GM18499 (cell line): ENCODE measurements at regions not wholly inside any gene's neighbourhood (a gene's known extent, or its start where the extent isn't known, plus 50 kb on each side); places are given as distances from the start of the nearest gene placed in this dataset.
"Not testable (repeated sequence)": the region's sequence is repeated elsewhere in the genome, so short reads cannot be mapped to it uniquely, and the experiment has no call there.

Source experiments
- ATAC-seq: cut with Tn5 transposase; IDR thresholded peaks from one replicate; pipeline ENCODE4 v1.9.1; 2021; ENCODE audit warnings: moderate number of reproducible peaks; ENCODE audit not compliant: insufficient read depth, unreplicated experiment

DNA sequence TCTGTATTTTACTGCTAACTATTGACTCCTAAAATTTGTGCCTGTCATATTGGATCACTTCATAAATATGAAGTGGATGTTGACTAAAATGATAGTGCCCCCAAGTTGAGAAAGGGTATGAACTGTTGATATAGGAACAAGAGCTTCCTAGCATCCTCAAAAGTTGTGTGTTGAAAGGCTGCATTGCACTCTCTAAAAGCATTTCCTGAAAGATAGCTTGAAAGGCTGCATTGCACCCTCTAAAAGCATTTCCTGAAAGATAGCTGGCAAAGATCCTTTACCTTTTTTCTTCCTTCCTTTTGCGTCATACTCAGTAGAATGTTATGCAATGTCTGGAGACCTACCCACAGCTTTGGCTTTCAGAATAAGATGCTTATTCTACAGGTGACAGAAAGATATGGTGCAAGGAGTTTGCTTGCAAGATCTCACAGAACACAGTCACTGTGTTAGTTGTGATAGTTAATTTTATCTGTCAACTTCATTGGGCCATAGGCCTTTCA lies 274.6 kb upstream of the GALNTL6 start:
- ATAC-seq: no peak

DNA sequence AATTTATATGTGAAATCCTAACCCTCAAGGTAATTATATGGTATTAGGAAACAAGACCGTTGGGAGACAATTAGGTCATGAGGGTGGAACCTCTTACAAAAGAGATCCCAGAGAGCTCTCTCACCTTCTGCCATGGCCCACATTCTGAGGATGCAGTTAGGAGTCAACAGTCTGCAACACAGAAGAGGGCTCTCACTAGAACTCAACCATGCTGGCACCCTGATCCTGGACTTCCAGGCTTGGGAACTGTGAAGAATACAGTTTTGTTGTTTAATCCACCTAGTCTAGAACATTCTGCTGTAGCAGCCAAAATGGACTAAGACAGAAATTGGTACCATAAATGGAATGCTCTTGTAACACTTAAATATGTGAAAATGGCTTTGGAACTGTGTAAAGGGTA lies 278.8 kb upstream of the GALNTL6 start:
- no peak for ATAC-seq

DNA sequence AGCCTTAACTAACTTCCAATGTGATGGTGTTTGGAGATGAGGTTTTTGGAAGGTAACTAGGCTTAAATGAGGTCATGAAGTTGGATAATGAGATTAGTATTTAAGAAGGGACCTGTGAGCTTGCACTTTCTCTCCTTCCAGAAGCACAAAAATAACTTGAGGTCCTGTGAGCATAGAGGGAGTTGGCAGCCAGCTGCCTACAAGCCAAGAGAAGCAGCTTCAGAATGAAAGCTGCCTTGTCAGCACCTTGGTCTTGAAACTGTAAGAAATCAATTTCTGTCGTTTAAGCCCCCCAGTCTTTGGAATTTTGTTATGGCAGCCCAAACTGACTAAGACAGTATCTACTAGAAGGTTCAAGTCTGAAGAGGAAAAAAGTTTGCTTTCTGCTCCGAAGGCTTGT lies 280.2 kb upstream of the GALNTL6 start:
- no peak for ATAC-seq

DNA sequence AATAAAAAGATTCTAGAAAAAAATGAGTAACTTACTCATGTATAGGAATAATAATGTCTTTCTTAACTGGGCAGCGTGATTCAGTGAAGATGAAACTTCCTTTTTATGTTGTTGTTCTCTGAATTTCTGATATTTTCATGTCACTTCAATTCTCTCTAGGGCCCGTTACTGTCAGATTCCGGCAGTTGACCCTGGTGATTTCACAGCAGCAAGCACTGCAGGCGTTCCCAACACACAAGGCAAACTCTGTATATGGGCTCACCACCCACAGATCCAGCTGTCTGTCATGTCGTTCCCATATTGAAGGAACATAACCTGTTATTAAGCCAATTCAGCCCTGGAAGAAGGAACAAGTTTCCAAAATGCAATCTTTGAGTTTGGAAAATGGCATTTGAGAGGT lies 288.3 kb upstream of the GALNTL6 start:
- no peak for ATAC-seq

DNA sequence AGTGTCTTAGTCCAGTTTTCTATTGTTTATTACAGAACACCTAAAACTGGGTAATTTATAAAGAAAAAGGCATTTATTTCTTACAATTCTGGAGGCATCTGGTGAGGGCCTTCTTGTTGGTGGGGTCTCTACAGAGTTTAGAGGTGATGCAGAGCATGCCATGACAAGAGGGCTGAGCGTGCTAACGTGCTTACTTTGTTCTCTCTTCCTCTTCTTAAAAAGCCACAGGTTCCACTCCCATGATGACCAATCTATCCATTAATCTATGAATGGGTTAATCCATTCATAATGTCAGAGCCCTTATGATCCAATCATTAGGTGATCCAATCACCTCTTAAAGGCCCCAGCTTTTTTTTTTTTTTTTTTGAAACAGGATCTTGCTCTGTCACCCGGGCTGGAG lies 291.5 kb upstream of the GALNTL6 start:
- ATAC-seq: no peak

DNA sequence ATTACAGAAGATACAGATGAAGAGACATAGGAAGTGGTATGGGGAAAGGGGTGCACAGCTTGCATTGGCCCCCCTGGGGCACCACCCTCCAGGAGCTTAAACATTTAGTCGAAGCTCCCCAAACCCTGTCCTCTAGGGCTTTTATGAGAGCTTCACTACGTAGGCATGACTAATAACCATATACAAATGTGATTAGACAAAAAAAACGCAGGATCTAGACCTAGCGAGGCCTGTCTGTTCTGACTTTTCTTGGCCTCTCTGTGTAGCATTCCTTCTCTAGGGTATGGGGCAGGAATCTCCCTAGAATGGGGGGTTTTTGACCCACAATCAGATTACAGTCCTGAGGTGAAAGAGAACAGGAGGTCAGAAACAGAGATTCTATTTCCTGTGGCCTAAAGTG lies 293.7 kb upstream of the GALNTL6 start:
- ATAC-seq: no peak

DNA sequence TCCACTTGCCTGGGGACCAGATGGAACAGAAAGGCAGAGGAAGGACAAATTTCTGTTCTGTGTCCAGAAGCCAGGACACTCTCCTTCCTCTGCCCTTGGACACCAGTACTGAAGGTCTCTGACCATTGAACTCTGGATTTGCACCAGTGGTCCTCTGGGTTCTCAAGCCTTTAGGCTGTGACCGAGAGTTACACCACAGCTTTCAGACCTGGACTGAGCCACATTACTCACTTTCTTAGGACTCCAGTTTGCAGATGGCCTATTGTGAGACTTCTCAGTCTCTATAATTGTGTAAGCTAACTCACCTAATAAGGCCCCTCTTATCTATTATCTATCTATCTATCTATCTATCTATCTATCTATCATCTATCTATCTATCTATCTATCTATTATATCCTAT lies 295.3 kb upstream of the GALNTL6 start:
- ATAC-seq: no peak

DNA sequence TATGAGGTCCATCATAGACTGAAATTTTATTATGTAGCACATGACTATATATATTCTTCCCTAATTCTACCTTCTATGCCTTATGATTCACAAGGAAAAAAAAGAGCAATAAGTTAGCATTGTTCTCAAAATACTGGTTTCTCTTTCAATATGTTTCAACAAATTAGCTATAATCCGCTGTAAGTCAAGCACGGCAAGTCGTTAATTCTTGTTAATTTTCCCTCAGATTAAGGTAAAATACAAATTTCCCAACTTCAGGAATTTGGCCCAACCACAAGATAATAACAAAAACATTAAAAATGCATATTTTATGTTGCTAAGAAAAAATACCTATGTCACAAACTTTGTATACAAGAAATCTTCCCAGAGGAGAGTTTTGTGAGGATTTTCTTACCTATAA lies 296.5 kb upstream of the GALNTL6 start:
- no peak for ATAC-seq

DNA sequence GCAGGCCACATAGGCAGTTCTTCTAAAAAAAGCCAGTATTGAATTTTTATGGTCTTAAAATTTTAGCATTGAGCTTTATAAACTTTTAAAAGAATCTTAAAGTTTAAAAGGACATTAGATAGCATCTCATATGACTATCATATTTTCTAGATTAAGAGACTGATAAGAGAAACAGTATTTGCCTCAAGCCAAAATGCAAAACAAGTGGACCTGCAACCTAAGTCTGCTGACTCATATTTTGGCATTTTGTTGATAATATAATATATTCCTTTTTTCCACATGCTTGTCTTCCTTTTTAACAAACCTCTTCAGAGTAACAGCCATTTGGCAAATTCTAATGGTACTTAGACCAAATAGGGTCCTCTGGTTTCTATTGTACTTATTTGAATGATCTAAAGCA lies 328.5 kb upstream of the GALNTL6 start:
- no peak for ATAC-seq

DNA sequence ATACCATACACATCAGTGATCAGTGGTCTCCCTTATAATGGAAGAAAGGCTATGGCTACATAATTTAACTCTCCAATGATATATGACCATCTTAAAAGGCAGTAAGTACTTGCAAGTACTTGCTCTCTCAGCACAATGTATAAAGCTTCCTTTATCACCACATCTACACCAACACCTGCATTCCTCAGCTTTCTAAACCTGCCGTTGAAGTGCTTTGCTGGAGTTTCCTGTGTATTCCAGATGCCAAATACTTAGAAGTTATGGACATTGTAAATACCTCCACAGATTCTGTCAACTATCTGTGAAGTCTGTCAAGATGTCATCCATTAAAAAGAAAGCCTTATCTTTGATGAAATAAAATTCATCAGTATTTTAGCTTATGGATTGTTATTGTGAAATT lies 335.0 kb upstream of the GALNTL6 start:
- no peak for ATAC-seq

DNA sequence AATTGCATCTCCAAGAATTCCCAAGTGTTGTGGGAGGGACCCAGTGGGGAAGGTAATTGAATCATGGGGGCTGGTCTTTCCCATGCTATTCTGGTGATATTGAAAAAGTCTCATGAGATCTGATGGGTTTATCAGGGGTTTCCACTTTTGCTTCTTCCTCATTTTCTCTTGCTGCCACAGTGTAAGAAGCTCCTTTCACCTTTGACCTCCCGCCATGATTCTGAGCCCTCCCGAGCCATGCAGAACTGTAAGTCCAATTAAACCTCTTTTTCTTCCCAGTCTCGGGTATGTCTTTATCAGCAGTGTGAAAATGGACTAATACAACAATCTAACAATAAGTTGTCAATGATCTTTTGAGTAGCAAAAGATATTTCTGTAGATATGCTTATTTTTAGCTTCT lies 338.1 kb upstream of the GALNTL6 start:
- ATAC-seq: not testable (repeated sequence)

DNA sequence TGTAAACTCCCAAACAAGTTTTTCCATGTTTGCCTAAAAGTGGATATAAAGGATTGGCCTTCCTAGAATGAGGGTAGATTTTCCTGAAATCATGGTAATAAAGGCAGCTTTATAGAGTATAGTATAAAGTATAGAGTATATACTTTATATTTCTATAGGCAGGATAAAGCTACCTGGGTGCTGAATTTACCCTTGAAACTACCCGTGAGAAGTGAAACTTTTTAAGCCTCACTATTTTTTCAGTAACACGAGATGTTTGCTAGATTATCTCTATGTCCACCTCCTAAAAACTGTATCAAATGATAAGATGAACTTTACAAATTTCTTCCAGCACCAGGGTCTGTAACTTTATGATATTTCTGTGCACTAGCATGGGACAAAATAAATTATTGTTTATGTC lies 340.0 kb upstream of the GALNTL6 start:
- ATAC-seq: no peak

DNA sequence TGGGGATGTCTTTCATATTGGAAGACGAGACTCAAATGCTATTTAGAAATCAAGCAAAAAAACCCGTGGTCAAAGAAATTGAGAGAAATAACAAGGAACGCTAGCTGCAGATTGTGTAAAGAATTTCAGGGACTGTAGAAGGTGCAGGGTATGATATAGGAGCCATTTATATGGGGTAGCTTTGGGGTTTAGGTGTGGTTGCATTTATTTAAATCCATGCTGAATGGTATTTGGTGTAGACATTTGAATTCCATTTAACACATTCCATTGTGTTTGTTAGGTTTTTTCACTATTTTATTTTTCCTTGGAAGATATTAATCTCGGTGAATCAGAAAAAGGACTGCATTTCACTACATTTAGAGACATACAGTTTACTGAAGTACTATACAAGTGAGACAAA lies 341.0 kb upstream of the GALNTL6 start:
- ATAC-seq: no peak

DNA sequence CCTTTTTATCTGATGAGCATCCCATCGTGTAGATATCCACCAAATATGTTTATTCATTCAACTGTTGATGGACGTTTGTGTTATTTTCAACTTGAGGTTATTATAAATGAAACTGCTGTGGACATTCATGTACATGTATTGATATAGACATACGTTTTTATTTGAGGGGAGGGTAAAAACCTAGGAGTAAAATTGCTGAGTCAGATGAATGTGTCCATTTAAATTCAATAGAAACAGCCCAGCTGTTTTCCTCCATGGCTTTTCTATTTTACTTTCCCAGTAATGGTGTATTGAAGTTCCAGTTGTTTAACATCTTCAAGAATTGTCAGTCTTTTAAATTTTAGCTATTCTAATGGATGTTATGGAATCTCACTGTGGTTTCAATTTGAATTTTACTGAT lies 348.7 kb upstream of the GALNTL6 start:
- ATAC-seq: no peak

DNA sequence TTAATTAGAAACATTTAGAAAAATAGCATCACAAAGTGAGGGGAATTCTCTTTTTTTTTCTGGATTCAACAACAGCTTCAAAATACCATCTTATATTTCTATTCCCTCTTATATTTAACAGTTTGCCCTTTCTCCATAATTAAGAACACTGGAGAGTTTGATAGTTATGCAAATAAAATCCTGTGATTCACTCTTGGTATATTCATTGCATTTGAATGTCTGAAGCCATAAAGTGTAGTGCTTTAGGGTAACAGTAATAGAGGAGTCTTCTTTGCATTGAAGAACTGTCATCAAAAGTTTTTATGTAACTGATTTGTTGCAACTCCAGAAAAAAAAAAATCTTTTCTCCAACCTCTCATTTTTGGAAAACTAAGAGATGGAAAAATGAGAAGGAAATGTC lies 352.0 kb upstream of the GALNTL6 start:
- ATAC-seq: no peak

DNA sequence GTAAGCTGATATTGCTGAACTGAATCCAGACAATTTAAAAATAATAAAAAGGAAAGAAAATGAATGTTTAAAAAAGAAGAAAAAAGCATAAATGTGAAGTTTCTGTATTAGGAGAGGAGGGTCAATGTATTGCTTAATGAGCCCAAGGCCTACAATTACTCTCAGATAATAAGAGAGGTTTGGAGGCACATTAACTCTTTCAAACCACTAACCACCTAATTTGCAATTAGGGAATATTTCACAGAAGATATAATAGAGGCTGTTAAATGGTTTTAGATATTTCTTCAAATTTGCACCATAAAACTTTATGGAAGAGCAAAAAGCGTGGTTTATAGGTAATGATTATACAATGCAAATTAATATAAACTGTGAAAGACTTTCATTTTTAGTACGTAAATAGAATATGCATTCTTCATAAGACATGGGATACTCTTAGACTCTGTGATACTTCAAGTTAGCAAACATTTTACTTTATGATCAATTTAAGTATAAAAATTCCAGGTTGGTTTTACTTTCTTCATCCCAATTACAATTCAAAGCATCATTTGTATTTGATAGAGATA lies 364.2 kb upstream of the GALNTL6 start:
- no peak for ATAC-seq

DNA sequence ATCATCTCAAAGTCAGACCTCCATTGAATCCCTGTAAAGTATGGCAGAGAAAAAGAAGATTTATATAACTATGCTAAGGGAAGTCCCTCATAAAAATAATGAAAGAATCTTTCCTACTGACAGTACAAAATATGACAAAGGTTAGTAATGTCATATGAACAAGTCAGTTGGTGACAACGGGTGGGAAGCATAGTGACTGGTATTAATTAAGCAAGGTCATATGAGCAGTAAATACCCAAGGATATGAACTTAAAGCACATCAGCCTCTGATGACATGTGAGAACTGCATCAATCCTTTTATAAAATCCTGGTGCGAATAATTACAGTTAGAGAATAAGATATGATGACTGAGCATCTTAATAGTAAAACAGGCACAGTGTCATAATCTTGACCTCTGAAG lies 364.8 kb upstream of the GALNTL6 start:
- no peak for ATAC-seq

DNA sequence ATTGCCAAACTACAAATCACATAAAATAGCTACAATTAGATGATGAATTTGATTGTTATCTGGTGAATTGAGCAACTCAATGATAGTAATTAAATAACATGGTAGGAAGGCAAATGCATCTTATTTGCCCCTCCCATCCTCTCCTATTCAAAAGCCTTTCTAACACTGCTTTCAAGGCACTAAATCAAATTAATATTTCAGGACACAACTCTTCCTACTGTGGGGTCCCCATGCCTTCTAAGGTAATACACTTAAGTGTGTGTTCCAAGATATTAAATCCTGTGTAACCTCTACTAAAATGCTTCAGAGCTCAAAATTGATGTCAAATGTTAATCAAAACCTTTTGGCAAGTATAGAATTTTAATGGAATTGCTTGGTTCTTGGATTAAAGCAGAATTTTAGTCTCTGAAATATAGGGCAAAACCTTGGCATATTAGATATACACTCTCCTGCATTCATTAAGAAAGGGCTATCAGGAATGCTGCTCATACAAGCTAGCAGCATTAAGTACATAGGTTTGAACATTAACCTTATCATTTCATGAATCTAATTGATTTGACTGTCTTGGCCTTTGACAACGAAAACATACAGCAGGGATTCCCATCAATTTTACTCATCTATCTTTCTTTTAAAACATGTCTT lies 371.8 kb upstream of the GALNTL6 start:
- ATAC-seq: no peak

DNA sequence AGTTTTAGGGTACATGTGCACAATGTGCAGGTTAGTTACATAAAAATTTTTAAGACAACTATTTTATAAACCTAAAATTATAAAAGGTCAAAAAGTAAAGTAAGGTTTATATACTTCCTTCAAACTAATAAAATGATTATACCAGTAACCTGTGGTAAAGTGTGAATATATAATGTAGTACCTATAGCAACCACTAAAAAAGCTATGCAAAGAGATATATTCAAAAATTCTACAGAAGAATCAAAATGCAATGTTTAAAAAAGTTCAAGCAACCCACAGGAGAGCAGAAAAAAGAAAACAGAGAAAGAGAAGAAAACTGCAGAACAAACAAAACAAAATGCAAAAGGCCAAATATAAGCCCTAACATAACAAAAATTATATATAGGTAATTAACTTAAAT lies 379.5 kb upstream of the GALNTL6 start:
- no peak for ATAC-seq

DNA sequence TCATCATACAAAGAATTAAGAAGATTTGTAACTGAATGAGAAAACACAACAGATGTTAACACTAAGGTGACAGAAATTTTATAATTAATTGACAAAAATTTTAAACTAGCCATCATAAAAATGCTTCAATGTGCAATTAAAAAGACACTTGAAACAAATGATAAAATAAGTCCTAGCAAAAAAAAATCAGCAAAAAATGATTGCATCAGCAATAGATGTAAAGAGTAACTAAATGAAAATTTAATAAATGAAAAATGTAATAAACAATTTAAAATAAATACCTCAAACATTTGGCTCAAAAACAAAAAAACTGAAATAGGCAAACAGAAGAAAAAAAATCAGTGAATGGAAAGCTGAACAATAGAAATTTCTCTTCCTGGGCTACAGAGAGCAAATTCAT lies 380.7 kb upstream of the GALNTL6 start:
- no peak for ATAC-seq

DNA sequence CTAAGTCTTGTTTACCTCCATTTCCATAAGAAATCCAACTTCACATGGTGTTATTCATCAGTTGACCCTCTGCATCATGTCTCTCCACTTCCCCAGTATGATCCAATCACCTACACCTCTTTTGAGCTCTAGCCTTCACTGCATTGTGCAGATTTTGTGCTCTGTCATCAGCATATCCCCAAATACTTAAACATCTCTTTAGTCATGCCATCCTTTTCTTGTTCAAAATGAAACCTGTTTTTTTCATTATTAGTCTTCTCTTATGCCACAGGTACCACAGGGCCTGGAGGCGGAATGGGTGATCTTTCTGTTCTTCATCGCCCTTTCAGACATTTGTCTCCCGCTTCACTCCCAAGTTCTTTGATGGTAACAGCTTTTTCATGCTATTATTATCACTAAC lies 382.7 kb upstream of the GALNTL6 start:
- no peak for ATAC-seq

DNA sequence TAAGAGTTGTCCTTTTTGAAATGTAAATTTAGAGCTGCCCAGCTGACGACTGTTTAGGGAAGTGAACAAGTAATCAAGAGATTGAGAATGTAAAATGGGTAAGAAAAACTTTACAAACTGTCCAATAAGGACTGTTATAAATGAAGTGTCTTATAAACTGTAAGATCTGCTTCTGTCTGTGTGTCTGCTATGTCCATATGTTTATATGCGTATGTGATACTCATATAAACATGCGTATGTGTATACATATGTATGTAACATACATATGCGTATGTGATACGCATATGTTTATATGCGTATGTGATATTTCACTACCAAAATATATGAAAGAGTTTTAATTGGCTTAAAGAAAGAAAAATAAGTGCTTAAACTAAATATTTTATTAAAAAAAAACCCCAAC lies 416.0 kb upstream of the GALNTL6 start:
- ATAC-seq: no peak

DNA sequence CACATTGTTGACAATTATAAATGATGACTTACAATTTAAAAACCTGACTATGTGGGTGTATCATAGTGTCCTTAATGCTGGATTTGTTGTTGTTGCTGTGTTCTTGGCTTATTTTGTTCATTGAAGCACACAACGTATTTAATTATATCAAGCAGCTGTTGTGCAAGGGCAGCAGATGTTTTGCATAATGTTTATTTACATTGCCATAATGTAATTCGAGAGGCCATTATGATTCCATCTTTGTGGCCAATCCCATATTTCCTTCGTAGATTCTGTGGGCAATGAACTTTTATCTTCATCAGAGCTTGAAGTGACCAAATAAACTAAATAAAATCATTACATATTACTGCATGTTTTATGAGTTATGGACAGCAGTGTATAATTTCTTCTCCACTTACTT lies 422.6 kb upstream of the GALNTL6 start:
- ATAC-seq: no peak
